ENCODE measurements at regions not wholly inside any gene's neighbourhood (a gene's known extent, or its start where the extent isn't known, plus 50 kb on each side); places are given as distances from the start of the nearest gene placed in this dataset.

GRCh38 chr21:16837721-16838120, 675.1 kb upstream of the CXADR start:
- no peaks in the 10 kb centered on the region for H3K36me3 Mint-ChIP-seq (ENCODE audit: low read depth)
- no peak overlapping the region for H3K27ac Mint-ChIP-seq
- H3K4me1 Mint-ChIP-seq (ENCODE audit: low read depth): no peaks in the 10 kb centered on the region
- DNase-seq (ENCODE audit: low spot score): no peak
- H3K4me3 Mint-ChIP-seq: no peak overlapping the region
- H3K9me3 Mint-ChIP-seq: peaks cover 19% of the 10 kb centered on the region
- no peaks in the 10 kb centered on the region for H3K27me3 Mint-ChIP-seq (ENCODE audit: low read depth)

- Mint-ChIP-seq H3K4me3 (no peak overlapping the region), H3K4me1 (ENCODE audit: low read depth) (no peaks in the 10 kb centered on the region), H3K9me3 (peaks cover 22% of the 10 kb centered on the region), H3K27ac (no peak overlapping the region), H3K27me3 (ENCODE audit: low read depth) (no peaks in the 10 kb centered on the region), H3K36me3 (ENCODE audit: low read depth) (no peaks in the 10 kb centered on the region)
- no peak for DNase-seq (ENCODE audit: low spot score)
Observed at GRCh38 chr21:16838331-16838730, 674.5 kb upstream of the CXADR start.

GRCh38 chr21:16840538-16840937, 672.3 kb upstream of the CXADR start:
- Mint-ChIP-seq H3K4me1 (ENCODE audit: low read depth) (no peaks in the 10 kb centered on the region), H3K27ac (no peak overlapping the region), H3K27me3 (ENCODE audit: low read depth) (no peaks in the 10 kb centered on the region), H3K9me3 (peaks cover 31% of the 10 kb centered on the region), H3K36me3 (ENCODE audit: low read depth) (no peaks in the 10 kb centered on the region), H3K4me3 (no peak overlapping the region)
- DNase-seq (ENCODE audit: low spot score): no peak

GRCh38 chr21:16841975-16842695, 670.7 kb upstream of the CXADR start:
- DNase-seq (ENCODE audit: low spot score): no peak
- no peak overlapping the region for H3K27ac Mint-ChIP-seq
- H3K4me1 Mint-ChIP-seq (ENCODE audit: low read depth): no peaks in the 10 kb centered on the region
- H3K4me3 Mint-ChIP-seq: no peak overlapping the region
- peaks cover 41% of the 10 kb centered on the region for H3K9me3 Mint-ChIP-seq
- H3K36me3 Mint-ChIP-seq (ENCODE audit: low read depth): no peaks in the 10 kb centered on the region
- no peaks in the 10 kb centered on the region for H3K27me3 Mint-ChIP-seq (ENCODE audit: low read depth)

- Mint-ChIP-seq H3K27me3 (ENCODE audit: low read depth) (no peaks in the 10 kb centered on the region), H3K4me1 (ENCODE audit: low read depth) (no peaks in the 10 kb centered on the region), H3K9me3 (peaks cover 45% of the 10 kb centered on the region), H3K4me3 (no peak overlapping the region), H3K36me3 (ENCODE audit: low read depth) (no peaks in the 10 kb centered on the region), H3K27ac (no peak overlapping the region)
- no peak for DNase-seq (ENCODE audit: low spot score)
Observed at GRCh38 chr21:16842696-16843035, 670.2 kb upstream of the CXADR start.

GRCh38 chr21:16847211-16847610, 665.6 kb upstream of the CXADR start:
- H3K4me1 Mint-ChIP-seq (ENCODE audit: low read depth): no peaks in the 10 kb centered on the region
- H3K27ac Mint-ChIP-seq: no peak overlapping the region
- H3K36me3 Mint-ChIP-seq (ENCODE audit: low read depth): no peaks in the 10 kb centered on the region
- DNase-seq (ENCODE audit: low spot score): no peak
- no peak overlapping the region for H3K4me3 Mint-ChIP-seq
- no peaks in the 10 kb centered on the region for H3K27me3 Mint-ChIP-seq (ENCODE audit: low read depth)
- peaks cover 53% of the 10 kb centered on the region for H3K9me3 Mint-ChIP-seq

- no peaks in the 10 kb centered on the region for H3K36me3 Mint-ChIP-seq (ENCODE audit: low read depth)
- no peaks in the 10 kb centered on the region for H3K27me3 Mint-ChIP-seq (ENCODE audit: low read depth)
- no peak overlapping the region for H3K27ac Mint-ChIP-seq
- H3K4me1 Mint-ChIP-seq (ENCODE audit: low read depth): no peaks in the 10 kb centered on the region
- peaks cover 56% of the 10 kb centered on the region for H3K9me3 Mint-ChIP-seq
- no peak overlapping the region for H3K4me3 Mint-ChIP-seq
- no peak for DNase-seq (ENCODE audit: low spot score)
Observed at GRCh38 chr21:16851054-16851453, 661.8 kb upstream of the CXADR start.

- H3K27ac Mint-ChIP-seq: no peak overlapping the region
- no peak for DNase-seq (ENCODE audit: low spot score)
- H3K27me3 Mint-ChIP-seq (ENCODE audit: low read depth): no peaks in the 10 kb centered on the region
- peaks cover 60% of the 10 kb centered on the region for H3K9me3 Mint-ChIP-seq
- no peaks in the 10 kb centered on the region for H3K36me3 Mint-ChIP-seq (ENCODE audit: low read depth)
- H3K4me3 Mint-ChIP-seq: no peak overlapping the region
- no peaks in the 10 kb centered on the region for H3K4me1 Mint-ChIP-seq (ENCODE audit: low read depth)
Observed at GRCh38 chr21:16855164-16855667, 657.6 kb upstream of the CXADR start.

- Mint-ChIP-seq H3K4me1 (ENCODE audit: low read depth) (no peaks in the 10 kb centered on the region), H3K36me3 (ENCODE audit: low read depth) (no peaks in the 10 kb centered on the region), H3K4me3 (no peak overlapping the region), H3K27me3 (ENCODE audit: low read depth) (no peaks in the 10 kb centered on the region), H3K9me3 (peaks cover 40% of the 10 kb centered on the region), H3K27ac (no peak overlapping the region)
- no peak for DNase-seq (ENCODE audit: low spot score)
Observed at GRCh38 chr21:16863362-16863905, 649.4 kb upstream of the CXADR start.

- H3K27me3 Mint-ChIP-seq (ENCODE audit: low read depth): no peaks in the 10 kb centered on the region
- H3K4me1 Mint-ChIP-seq (ENCODE audit: low read depth): no peaks in the 10 kb centered on the region
- no peak overlapping the region for H3K4me3 Mint-ChIP-seq
- H3K27ac Mint-ChIP-seq: no peak overlapping the region
- DNase-seq (ENCODE audit: low spot score): no peak
- H3K36me3 Mint-ChIP-seq (ENCODE audit: low read depth): no peaks in the 10 kb centered on the region
- H3K9me3 Mint-ChIP-seq: peaks cover 39% of the 10 kb centered on the region
Observed at GRCh38 chr21:16863908-16864307, 648.9 kb upstream of the CXADR start.

- no peak for DNase-seq (ENCODE audit: low spot score)
- peaks cover 38% of the 10 kb centered on the region for H3K9me3 Mint-ChIP-seq
- H3K36me3 Mint-ChIP-seq (ENCODE audit: low read depth): no peaks in the 10 kb centered on the region
- H3K27me3 Mint-ChIP-seq (ENCODE audit: low read depth): no peaks in the 10 kb centered on the region
- H3K4me3 Mint-ChIP-seq: no peak overlapping the region
- H3K4me1 Mint-ChIP-seq (ENCODE audit: low read depth): no peaks in the 10 kb centered on the region
- no peak overlapping the region for H3K27ac Mint-ChIP-seq
Observed at GRCh38 chr21:16865632-16866031, 647.2 kb upstream of the CXADR start.

- Mint-ChIP-seq H3K27me3 (ENCODE audit: low read depth) (no peaks in the 10 kb centered on the region), H3K4me3 (no peak overlapping the region), H3K27ac (no peak overlapping the region), H3K36me3 (ENCODE audit: low read depth) (no peaks in the 10 kb centered on the region), H3K9me3 (peaks cover 28% of the 10 kb centered on the region), H3K4me1 (ENCODE audit: low read depth) (no peaks in the 10 kb centered on the region)
- DNase-seq (ENCODE audit: low spot score): no peak
Observed at GRCh38 chr21:16866851-16867250, 646.0 kb upstream of the CXADR start.

- Mint-ChIP-seq H3K27ac (no peak overlapping the region), H3K36me3 (ENCODE audit: low read depth) (no peaks in the 10 kb centered on the region), H3K27me3 (ENCODE audit: low read depth) (no peaks in the 10 kb centered on the region), H3K4me3 (no peak overlapping the region), H3K4me1 (ENCODE audit: low read depth) (no peaks in the 10 kb centered on the region), H3K9me3 (peaks cover 35% of the 10 kb centered on the region)
- no peak for DNase-seq (ENCODE audit: low spot score)
Observed at GRCh38 chr21:16870103-16870502, 642.7 kb upstream of the CXADR start.

GRCh38 chr21:16872616-16873015, 640.2 kb upstream of the CXADR start:
- no peak overlapping the region for H3K27ac Mint-ChIP-seq
- H3K9me3 Mint-ChIP-seq: peaks cover 36% of the 10 kb centered on the region
- no peaks in the 10 kb centered on the region for H3K4me1 Mint-ChIP-seq (ENCODE audit: low read depth)
- no peaks in the 10 kb centered on the region for H3K27me3 Mint-ChIP-seq (ENCODE audit: low read depth)
- no peaks in the 10 kb centered on the region for H3K36me3 Mint-ChIP-seq (ENCODE audit: low read depth)
- H3K4me3 Mint-ChIP-seq: no peak overlapping the region
- no peak for DNase-seq (ENCODE audit: low spot score)

GRCh38 chr21:16873176-16873575, 639.7 kb upstream of the CXADR start:
- no peaks in the 10 kb centered on the region for H3K36me3 Mint-ChIP-seq (ENCODE audit: low read depth)
- H3K27me3 Mint-ChIP-seq (ENCODE audit: low read depth): no peaks in the 10 kb centered on the region
- no peak for DNase-seq (ENCODE audit: low spot score)
- peaks cover 41% of the 10 kb centered on the region for H3K9me3 Mint-ChIP-seq
- H3K27ac Mint-ChIP-seq: no peak overlapping the region
- no peak overlapping the region for H3K4me3 Mint-ChIP-seq
- H3K4me1 Mint-ChIP-seq (ENCODE audit: low read depth): no peaks in the 10 kb centered on the region
